HG02938 (cell line): ENCODE measurements at regions not wholly inside any gene's neighbourhood (a gene's known extent, or its start where the extent isn't known, plus 50 kb on each side); places are given as distances from the start of the nearest gene placed in this dataset.
"Not testable (repeated sequence)": the region's sequence is repeated elsewhere in the genome, so short reads cannot be mapped to it uniquely, and the experiment has no call there.

ENCODE experiments used
- ATAC-seq: cut with Tn5 transposase; IDR thresholded peaks from one replicate; pipeline ENCODE4 v1.9.1; 2021; ENCODE audit warnings: mild to moderate bottlenecking, moderate library complexity; ENCODE audit not compliant: unreplicated experiment

DNA sequence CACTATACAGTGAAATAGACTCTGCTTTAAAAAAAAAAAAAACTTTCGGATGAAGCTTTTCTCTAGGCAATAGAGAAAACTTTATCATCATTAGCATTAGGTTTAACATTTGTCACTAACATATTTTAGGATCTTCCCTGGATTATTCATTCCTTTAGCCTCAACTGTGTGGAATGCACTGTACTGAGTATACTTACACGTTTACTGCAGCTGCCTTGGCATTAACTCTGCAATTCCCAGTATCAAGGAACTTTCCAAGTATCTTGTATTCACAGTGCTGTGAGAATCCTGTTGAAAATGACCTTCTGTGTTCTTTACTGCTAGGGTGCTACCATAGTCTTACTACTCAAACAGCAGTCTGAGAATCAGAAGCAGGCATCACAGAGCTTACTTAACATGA lies 328.2 kb upstream of the COL3A1 start:
- no peak for ATAC-seq

DNA sequence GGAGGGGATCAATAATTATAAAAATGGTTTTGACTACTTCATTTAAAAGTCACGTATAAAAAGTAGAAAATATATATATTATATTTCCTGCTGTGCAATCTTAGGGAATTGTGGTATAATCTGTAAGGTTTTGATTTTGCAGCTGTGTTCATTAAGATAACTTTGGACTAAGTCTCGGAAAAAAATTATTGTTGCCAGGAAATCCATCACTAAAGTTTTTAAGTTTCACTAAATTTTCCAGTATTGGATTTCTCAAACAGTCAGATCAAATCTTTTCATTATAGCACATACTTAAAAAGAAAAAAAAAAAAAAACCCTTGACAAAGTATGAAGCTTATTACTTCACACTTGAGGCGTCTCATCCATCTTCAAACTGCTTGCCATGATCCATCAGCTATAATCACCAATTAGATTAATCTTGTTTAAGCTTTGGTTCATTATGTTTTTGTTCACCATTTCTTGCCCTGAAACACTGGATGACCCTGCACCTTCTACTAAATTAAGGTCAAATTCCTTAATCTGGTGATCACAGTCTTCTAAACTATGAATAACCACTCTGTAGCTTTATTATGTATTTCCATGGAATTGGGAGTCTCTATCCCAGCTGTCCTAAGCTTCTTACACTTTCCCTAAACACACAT lies 326.6 kb upstream of the COL3A1 start:
- no peak for ATAC-seq

GRCh38 chr2:188659656-188660406 lies 314.3 kb upstream of the COL3A1 start:
- no peak for ATAC-seq

DNA sequence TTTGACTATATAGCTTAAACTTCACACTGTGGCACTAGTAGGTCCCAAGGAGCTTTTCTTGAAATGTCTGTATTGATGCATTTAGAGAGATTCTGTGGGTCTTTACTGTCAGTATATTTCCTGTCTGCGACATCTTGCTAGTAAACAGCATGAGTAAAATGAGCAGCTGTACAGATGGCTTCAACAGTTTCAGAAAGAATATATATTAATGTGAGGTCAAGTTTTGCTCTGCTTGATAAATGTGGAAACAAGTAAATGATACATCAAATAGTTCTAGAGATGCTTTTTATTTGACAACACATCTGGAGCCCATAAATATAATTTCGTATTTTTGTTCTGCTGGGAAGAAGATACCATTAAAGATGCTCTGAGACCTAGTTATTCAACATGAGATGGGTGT lies 310.9 kb upstream of the COL3A1 start:
- no peak for ATAC-seq

DNA sequence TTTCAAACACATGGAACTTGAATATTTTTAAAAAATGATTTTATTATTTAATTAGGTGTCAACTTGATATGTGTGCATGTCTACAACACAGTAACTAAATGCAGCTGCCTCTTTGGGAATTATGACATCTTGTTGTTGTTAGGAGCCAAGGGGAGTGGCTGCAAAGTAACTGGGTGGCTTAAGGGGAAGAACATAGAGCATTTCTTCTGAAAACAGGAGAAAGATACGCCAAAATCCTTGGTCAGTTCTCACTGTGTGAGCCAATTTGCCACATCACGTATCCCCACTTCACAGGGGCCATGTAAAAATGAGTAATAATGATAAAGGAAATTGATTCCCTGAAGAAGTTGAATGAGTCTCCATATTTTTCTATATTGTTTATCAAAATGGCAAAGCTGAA lies 309.8 kb upstream of the COL3A1 start:
- ATAC-seq: no peak

DNA sequence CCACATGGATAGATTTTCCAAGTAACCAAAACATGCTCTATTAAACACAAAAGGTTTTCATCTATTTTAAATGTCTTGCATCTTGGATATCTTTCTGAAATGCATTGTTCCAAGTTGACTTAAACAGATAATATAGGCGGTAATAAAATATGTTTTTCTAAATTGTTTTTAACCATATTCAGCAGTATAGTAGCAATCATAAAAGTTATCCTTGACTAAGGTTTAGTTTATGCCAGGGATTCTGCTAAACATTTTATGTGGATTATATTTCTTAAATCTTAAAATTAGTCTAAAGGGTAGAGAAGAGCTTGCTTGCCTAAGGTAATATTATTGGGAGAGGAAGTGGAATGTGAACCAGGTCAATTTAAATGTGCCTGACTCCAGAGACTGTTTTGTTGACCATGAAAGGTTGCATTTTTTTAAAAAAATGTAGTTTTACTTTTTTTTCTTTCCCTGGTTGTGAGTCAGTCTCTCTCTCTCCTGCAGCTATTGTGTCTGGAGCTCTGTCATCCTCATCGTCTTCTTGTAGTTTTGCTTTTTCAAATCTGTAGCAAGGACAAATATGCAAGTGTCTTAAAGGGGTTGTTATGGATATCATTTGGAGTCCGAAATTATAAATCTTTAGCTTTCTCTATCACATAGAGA lies 309.1 kb upstream of the COL3A1 start:
- ATAC-seq: no peak

DNA sequence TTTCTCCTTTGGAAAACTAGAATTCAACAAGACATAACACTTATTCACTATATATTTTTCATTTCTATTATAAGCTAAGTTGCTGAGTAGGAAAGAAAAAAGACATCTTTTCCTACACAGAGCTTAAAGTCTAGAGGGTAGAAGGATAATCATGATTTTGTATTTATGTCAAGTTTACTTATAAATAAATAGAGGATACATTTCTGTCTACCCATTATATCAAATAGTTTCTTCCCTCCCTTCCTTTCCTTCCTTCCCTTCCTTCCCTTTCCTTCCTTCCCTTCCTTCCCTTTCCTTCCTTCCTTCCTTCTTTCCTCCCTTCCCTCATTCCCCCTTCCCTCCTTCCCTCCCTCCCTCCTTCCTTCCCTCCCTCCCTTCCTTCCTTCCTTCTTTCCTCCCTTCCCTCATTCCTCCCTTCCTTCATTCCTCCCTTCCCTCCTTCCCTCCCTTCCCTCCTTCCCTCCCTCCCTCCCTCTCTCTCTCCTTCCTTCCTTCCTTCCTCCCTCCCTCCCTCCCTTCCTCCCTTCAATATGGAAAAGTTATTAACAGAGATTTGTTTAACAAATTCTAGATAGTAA lies 308.4 kb upstream of the COL3A1 start:
- no peak for ATAC-seq

DNA sequence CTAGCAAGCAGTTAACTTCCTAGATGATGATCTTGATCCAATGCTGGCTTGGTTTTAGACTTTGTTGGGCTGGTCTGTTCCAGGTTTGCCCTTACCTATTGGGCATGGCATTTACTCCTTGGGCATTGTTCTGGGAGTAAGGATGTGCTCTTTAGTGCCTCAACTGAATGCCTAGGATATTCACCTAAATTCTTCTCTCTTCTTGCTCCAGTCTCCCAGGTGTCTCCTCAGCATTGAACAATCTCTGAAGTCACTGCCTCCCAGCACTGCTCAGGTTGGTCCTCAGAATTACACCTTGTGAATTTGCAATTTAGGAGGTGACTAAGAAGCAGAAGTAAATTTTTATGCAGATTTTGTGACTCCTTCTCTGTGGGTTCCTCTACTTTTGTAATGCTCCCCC lies 307.7 kb upstream of the COL3A1 start:
- ATAC-seq: no peak

GRCh38 chr2:188668017-188668680 lies 306.0 kb upstream of the COL3A1 start:
- no peak for ATAC-seq

DNA sequence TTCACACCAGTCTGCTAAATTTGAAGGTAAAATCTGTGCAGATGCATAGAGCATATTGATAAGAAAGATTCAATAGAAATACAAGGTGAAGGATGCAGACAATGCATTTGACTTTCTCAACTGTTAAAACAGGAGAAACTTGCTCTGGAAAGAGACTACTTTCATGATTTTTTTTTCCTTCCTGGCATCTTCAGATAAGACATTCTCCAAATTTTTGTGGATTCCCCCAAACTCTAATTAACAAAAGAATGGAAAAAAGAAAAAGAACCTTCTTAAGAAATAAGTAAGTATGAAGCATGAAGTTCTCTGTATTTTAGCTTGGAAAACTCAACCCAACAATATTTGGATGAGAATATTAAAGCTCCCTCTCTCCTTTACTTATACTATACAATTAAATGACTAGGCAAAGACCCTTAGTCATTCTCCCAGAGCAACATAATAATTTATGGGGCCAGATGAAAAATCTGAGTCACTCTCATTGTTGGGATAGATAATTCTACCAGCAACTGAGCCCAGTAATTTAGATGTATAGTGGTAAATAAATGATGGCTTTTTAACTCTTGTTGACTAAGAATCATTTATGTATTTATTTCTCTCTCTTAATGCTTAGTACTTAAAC lies 298.7 kb upstream of the COL3A1 start:
- no peak for ATAC-seq

DNA sequence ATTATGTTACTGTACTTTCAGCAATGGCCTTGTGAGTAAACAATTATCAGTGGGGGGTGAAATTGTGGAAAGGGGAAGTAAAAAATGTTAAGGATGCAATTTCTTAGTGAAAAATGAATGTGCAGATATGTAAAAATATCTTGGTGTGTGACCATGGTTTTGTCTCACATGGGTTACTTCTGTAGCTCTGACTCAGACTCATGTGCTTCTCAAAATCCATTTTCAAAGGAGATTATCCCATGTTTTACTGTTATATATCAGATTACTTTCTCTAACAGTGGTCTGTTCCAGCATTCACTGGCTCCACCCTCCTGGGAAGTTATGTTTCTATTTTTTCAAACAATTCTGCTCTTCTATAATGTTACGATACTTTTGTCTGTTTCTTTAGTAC lies 298.2 kb upstream of the COL3A1 start:
- ATAC-seq: no peak

- ATAC-seq: no peak
These were observed 297.0 kb upstream of the COL3A1 start for GRCh38 chr2:188677142-188677541.

GRCh38 chr2:188678882-188679281 lies 295.3 kb upstream of the COL3A1 start:
- no peak for ATAC-seq

DNA sequence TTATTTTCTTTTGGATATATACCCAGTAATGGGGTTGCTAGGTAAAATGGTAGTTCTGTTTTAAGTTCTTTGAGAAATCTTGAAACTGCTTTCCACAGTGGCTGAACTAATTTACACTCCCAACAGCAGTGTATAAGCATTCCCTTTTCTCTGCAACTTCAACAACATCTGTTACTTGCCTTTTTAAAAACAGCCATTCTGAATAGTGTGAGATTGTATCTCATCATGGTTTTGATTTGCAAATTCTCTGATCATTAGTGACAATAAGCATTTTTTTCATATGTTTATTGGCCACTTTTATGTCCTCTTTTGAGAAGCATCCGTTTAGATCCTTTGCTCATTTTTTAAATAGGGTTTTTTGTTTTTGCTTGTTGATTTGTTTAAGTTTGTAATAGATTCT lies 291.3 kb upstream of the COL3A1 start:
- no peak for ATAC-seq

GRCh38 chr2:188684795-188685194 lies 289.4 kb upstream of the COL3A1 start:
- ATAC-seq: no peak

DNA sequence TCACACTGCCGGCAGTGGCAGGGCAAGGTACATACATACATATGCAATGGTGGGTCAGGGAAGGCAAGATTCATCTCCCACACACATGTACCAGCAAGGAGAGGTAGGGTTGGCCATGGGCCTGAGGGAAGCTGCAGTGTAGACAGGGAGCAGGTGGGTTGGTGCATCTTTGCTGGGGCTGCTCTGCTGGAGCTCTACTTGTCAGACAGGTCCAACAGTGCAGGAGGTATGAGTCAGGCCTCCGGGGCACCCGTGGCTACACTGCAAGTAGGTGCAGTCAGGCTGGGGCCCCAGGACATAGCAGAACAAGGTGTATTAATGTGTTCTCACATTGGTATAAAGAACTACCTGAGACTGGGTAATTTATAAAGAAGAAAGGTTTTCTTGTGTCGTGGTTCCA lies 281.1 kb upstream of the COL3A1 start:
- no peak for ATAC-seq

- no peak for ATAC-seq
These were observed 280.4 kb upstream of the COL3A1 start for GRCh38 chr2:188693771-188694170.

DNA sequence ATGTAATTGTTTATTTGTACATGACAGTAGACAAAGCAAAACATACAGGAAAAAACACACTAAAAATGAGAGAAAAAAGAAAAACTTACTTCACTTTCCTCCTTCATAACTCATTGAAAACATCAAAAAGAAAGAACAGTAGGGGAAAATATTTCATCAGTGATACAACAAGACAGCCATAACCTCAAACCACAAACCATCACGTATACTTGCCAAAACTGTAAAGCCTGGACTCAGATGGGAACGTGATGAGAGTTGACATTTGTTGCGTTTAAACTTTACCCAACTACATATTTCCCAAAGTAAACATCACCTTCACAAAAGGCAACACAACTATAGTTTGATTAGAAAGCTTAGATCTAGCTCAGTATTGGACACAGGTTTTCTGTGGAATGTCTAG lies 278.2 kb upstream of the COL3A1 start:
- ATAC-seq: no peak

DNA sequence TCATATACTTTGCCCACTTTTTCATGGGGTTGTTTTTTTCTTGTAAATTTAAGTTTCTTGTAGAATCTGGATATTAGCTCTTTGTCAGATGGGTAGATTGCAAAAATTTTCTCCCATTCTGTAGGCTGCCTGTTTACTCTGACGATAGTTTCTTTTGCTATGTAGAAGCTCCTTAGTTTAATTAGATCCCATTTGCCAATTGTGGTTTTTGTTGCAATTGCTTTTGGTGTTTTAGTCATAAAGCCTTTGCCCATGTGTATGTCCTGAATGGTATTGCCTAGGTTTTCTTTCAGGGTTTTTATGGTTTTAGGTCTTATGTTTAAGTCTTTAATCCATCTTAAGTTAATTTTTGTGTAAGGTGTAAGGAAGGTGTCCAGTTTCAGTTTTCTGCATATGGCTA lies 276.0 kb upstream of the COL3A1 start:
- ATAC-seq: not testable (repeated sequence)

DNA sequence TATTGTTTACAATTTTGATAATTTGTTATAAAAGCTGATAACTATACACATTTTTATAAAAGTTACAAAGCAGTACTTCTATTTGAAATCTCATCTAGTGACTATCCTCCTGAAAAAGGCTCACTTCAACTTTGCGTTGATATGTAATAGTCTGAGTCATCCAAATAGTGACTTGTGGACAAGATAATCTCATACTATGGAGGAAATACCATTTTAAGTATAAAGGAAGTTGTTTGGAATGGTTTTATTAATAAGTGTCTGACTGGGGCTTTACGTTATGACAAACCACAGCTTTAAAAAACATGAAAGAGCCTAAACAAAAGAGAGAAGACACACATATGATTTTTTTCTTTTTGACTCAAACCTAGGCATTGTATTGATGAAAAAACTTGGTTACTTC lies 272.3 kb upstream of the COL3A1 start:
- peak; percentile 58 for ATAC-seq

DNA sequence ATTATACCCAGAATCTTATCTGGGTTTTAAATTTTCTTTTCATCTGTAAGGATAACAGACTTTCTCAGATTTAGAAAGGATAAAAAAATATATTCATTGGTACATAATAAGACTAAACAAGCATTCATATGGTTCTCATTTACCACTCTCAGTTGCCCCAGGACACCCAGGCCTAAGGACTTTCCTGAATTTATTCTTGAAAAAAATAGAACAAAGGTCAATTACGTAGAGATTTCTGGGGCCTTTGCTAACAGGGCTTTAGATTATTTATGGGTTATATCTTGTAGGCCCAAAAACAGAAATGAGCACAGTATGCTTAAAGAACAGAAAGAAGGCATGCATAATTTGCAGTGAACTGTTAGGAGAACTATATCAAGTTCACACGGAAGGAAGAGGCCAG lies 269.0 kb upstream of the COL3A1 start:
- no peak for ATAC-seq
